GM19035 (cell line): ENCODE measurements at regions not wholly inside any gene's neighbourhood (a gene's known extent, or its start where the extent isn't known, plus 50 kb on each side); places are given as distances from the start of the nearest gene placed in this dataset.
A peak's percentile ranks its signal among the peaks of the same experiment; 100 is the strongest.

Experiments
- ATAC-seq: cut with Tn5 transposase; IDR thresholded peaks from one replicate; pipeline ENCODE4 v1.9.1; 2021; ENCODE audit not compliant: unreplicated experiment

DNA sequence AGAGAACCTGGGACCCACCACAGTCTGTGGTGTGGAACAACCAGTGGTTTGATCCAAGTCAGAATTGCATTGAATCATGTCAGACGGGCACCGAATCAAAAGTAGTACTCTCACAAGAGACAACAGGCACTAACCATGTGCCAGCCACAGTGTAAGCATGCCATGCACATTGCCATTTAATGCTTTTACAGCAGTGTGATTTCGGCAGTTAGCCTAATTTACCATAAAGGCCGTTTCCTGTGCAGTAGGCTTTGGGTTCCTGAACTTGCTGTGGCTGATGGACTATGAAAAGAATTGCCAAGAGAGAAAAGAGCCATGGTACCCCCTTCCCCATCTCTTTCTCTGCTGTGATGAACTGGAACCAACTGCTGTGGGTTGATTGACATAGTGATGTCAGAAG, 540.6 kb downstream of the EBF1 start:
- ATAC-seq, result no peak

DNA sequence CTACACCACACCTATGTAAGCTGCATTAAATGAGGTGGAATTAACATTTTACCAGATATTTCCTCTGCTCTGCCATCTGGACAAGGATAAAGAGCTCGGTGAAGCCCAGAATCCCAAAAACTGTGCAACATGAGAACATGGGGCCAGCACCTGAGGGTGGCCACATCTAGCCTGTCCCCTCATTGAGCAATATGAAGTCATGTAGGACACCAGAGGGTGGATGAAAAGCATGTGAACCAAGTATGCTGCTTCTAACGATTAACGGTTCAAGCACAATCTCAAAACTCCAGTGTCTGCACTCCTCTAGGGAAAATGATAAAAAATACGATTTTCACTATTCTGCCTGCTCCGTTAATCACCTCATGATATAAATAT, 545.8 kb downstream of the EBF1 start:
- no peak for ATAC-seq

DNA sequence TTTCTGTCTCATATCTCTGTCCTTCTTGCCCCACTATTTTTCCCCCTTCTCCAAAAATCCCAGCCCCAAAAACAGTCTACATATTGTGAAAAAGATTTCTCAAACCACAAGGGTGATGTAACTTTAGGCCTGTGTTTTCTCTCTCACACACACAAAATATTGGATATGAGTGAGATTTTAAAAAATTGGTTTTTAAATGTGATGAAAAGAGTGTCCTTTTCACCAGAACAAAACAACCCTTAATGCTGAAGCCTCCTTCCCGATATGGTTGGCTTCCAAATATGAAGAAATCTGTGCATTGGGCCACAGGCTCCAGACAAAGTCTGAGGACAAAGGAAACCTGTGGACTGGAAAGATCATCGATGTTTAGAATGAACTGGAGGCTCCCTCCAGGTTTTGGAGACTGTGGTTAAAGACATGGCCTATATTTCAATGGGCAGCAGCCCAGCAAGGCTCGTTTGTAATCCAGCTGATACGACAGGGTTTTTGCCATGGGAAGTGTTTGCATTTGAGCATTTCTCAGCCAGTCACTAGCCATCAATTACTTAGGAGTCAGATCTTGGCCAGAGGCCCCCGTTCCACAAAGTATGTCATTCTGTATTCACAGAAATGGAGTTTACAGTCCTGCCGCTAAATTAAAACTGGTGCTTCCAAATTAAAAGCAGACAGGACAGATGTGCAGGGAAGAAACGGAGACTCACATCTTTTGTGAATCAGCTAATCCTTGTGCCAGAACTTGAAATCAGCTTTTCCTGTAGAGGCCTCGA, 546.3 kb downstream of the EBF1 start:
- ATAC-seq, result no peak

DNA sequence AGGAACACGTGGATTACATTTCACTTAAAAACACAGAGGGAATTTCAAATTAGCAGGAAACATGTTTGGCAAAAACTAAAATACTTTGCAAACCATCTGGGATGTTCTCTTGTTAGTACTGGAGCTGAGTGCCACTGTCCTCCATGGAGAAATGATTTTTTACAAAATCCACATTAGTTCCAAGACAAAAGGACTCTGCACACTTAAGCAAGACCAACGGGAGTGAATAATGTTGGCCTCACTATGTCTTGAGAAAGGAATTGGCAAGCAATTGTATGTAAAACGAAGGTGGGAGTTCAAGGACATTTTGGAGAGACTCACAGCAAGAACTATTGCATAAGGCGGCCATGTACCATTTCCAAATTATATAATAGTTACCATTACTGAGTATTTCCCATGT, 547.5 kb downstream of the EBF1 start:
- no peak for ATAC-seq

DNA sequence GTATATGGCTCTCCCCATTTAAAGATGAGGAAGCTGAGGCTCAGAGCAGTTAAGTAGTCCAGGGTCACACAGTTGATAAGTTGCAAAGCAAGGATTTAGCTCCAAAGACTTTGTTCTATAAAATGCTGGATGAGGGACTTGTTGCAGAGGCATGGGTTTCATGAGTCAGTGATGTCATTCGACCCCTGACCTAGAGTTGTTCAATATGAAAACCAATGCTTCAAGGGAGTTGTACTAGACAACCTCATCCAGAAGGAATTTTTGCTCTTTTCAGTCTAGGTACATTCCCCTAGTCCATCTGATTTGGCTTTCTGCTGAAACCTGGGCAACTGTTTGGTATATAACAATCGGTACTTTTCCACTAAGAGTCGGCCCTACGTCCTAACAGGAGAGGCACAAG, 550.4 kb downstream of the EBF1 start:
- no peak for ATAC-seq

DNA sequence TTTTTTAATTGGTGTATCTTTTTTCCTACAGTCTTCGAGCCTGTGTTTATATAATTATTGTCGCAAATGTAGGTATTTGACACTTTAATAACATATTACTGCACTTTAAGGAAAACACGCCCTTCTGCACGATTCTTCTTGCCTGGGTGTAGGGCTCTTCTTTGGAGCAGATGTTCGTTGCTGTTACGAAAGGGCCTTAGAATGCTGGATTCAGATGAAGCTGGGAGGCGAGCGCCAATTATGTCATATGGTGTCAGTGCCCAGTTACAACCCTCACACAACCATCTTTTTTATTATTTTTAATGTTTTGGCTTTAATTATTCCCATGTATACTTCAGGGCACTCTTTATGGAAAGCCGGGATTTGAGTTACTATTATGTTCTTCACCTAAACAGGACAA, 553.0 kb downstream of the EBF1 start:
- ATAC-seq, result no peak

DNA sequence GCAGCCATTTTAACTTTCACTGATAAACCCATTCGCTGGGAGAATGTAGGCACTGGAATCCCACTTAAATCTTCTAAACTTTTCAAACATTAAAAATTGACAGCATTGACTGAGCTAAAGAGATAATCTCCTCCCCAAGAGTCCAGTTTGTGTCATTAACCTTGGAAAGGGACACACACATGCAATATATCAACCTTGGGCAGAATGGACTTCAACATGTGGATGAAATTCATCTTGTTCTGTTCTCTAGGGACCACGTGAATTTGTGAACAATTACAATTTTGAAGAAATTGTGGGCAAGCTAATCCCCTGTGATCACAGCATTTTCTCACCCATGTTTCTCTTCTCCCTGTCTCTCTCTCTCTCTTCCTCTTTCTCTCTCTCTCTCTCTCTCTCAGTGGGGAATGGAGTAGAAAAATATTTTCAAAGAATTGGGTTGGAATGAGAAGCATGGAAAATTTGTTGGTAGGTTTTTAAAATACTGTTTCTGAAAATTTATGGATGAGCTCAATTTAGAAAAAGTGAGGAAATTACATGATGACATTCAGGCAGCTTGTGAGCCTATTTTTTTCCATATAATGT, 553.7 kb downstream of the EBF1 start:
- no peak for ATAC-seq

DNA sequence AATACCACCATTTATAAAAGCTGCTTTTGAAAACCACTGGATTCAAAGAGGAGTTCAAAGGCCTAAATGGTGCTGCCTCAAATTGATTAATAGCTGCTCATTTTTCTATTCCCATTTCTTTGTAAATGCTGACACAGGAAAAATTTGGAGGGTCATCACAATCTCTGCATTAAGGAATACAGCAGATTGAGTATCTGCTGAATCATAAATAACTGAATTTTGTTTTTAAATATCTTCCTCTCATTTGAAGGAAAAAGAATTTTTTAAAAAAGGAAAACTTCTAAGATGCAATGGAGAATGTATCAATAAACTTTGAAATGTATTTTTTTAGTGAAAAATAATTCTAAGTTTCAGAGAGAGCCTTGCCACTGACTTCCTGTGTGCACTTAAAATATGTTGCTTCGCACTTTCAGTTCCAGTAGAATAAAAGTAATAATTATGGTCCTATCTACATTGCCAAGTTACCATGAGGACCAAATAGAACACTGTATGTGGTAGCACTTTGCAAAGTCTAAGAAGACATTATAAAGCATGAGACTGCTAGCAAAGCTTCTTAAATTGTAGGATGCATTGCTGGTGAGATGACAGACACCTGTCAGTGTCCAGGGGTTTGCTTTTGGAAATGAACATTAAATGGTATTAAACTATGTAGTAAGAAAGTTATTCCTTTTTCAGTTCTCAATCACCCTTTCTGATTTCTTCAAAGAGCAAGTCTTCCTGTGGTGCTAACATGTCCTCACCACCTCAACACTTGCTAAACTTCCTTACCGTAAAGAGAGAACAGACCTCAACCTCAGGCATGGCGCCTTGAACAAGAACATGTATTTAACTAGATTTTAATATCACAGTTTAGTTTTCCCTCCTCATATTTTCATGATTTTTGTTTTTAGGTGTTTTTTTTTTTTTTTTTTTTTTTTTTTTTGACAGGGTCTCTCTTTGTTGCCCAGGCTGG, 555.1 kb downstream of the EBF1 start:
- ATAC-seq, result no peak

DNA sequence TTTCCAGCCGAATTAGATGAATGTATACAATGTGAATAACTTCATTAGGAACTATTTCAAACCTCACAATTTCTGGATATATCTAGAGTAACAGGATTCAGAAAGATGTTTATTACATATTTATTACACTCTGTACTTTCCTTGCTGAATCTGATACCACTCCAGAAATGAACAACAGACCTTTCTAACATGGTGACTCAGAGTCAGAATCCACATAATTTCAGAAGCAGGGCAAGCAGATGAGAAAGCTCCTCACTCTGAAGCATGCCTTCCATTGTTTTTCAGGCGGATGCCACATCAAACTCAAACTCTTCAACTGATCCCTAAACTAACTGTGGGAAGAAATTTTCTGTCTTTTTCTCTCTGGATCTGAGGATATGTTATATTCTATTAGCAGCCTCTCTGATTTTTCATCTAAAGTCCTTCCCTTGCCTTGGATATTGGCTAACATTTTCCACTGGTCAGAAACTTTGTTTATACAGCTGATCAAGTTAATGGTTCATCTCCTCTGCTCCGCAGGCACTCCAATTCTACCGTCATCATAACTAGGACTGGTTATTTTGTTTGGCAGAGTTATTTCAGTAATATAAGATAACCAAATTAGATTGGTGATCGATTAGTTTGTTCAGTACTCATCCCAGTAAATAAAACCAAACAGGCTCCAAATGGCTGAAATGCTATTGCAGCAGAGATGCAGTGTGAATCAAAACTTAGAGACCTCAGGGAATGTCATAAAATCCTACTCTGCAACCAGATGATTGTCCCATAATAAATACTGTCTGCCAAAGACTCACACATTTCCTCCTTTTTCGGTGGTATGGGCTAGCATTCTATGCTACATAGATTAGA, 556.0 kb downstream of the EBF1 start:
- no peak for ATAC-seq

DNA sequence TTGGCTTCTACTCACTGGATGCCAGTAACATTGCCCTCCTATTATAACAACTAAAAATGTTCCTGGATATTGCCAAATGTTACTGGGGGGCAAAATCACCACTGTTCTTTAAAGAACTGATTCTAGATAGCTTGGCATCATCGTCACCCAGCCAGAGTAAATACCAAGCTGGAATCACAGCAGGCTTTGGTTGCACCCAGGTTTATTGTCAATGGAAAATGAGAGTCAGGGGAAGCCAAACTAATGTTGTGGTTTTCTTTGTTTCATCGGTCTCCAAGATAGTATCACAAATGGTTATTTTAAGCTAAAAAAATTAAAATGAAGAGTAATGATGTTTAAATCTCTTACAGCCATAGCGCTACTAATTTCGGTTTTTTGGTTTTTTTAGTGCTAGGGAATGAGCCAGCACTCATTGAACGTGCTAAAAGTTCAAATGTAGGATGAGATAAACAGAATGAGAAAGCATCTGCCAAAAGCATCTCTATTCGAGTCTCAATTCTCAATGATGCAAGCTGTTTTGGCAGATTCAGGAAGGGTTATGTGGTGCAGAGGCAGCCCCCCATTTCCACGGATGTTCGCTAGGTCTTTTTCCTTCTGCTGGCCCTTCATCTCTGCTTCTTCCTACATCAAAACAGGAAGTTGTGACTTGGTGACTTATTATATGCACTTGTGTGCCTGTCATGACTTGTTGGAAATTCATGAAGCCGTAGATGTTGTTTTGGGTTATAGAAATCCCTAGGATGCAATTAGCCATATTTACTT, 558.0 kb downstream of the EBF1 start:
- ATAC-seq, result no peak

DNA sequence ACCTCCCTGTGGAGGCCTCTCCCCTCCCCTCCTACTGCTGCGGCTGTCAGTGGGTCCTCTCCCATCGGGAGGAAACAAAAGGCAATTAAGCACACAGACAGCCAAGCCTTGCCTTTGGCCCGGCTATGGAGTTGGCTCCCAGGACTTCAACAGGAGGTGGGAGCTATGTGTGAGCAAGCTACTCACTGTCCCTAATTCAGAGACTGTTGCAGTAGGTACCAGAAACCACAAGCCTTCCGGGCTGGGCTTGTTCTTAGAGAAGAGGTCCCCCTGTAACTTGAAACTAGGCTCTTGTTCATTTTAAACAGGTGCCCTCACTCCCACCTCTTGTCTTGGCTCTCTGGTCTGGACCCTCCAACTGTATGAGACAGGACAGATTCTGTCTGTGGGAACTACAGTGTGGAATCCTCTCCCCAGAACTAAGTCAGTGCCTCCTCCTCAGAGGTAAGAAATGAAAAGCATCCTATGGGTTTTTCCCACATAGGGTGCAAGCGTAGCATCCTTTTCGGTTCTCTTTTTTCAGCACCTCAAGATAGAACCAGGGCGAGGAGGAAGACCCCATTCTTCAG, 561.1 kb downstream of the EBF1 start:
- peak; percentile 77 for ATAC-seq

DNA sequence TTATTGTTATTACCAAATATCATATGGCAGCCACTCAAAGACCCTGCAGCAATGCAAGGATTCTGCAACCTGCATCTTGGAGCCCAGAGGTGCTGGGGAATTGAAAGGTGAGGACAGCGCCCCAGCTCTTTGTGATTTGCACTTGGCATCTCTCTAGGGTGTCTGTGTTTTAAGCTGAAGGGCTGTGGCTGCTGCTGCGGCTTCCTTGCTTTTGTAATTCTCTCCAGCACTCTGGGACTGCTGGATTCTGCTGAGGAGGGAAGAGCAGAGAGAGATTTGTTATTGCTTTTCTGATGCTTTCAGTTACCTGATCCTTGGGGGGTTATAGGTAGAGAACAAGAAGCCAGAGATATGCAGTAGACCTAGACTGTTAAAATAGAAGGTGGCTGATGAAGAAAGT, 562.4 kb downstream of the EBF1 start:
- no peak for ATAC-seq

DNA sequence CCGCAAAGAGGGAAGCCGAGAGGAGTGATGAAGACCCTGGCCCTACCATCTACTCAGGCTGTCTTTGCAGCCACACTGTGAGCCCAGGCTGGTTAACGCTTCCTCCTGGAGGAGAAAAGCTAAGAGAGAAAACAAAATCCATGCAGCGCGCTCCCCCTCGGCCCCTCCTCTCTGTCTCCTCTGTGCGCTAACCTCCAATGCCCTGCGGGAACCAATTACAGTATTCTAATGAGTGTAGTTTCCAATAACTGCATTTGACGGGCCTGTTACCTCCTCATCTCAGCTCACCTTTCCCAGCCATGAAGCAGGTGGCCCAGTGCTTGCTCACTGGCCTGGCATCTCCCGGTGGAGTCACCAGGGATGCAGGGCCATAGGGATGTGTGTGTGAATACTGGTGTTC, 565.5 kb downstream of the EBF1 start:
- no peak for ATAC-seq

DNA sequence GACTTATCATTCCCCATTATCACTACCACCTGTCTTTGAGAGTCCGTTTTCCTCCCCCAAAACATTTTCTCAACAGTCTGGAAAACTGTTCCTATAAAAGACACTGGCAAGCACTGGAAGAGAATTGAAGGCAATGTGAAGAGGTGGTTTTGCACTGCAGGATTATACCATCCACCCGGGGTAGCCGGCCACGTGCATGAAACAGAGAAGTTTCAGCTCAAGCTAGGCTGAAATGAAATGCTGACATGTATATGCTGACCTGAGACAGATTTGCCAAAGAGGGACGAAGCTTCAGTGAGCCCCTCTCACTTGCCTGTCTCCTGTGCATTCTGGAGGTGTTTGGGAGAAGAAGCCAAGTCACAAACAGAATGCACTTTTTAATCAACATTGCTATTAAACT, 567.0 kb downstream of the EBF1 start:
- ATAC-seq, result no peak

DNA sequence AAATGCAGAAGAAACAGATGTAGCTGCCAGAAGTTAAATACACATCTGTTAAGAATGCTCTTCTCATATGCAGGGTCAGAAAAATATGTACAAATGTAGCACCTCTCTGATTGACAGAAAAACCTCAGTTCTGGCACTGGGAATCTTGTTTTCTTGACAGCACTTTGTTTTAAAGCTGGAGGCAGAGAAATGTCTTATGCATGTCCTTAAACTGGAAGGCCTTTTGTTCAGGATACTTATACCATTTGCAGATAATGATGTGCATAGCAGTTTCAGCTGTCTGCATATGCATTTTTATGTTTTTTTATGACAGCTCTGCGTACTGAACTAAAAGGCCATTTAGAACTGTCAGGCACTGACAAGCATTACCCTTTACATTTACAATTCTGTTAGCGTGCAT, 567.9 kb downstream of the EBF1 start:
- no peak for ATAC-seq

DNA sequence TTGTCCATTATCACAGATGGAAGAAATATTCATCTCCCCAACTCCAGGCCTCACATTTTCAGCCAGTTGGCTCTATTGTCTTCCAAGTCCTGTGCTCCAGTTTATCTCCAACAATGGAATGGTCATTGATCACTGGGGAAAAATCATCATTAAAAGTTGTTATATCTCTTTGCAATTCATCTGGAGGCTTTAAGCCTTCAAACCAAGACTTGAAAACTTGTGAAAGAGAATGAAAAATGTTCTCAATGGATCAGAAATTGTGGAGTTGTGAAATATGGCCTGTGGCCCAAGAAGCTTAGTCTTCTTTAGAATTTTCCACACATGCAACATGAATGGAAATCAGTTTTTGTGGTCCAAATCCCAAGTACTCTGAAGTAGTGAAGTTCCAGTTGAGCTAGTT, 569.6 kb downstream of the EBF1 start:
- no peak for ATAC-seq

DNA sequence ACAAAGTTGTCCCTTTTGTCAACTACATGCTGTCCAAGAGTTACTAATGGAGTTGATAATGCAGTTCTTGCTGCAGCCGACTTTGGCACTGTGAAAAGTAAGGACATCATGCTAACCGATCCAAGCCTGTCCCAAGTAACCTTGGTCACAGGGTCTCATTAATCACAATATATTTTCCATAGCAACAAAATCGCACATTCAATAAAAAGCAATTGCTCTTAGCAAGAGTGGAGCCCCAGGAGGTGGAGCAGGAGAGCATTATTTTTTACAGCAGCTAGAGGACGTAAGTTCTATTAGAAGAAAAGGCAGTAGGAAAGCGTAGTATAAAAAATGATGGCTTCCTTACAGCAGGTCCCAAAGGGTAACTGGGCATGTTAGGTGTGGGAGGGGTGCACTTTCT, 570.3 kb downstream of the EBF1 start:
- ATAC-seq, result no peak

DNA sequence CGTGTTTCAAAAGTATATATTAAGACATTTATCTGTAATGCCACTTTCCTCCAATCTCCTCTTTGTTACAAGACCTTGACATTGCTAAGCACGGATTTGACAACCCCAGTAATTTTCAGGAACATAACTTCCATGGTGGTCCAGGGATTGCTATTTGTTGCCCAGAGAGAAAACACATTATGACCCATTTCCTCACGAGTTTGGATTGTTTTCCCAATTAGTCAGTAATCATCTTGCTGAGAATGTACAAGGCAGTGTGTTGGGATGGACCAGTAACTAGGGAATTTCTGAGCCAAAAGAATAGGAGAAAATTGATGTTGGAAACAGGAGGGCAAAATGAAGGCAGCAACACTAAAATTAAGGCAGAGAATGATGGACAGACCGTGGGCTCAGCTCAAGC, 574.1 kb downstream of the EBF1 start:
- ATAC-seq, result no peak

DNA sequence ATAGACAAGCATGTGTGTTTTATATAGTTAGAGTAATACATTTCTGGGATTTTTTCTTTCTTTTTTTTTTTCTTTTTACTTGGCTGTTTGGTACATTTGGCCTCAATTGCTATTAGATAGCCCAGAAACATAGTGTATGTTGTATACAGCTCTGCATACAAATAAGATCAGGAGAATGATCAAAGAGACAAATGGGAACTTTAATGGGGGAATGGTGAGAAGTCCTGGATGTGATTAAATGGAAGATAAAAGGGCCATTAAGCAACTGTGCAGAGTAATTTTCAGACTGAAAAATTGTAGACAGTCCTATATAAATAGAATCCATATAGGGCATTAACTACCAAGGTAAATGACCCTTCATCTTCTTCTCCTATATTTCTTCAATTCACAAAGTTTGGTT, 575.6 kb downstream of the EBF1 start:
- no peak for ATAC-seq

DNA sequence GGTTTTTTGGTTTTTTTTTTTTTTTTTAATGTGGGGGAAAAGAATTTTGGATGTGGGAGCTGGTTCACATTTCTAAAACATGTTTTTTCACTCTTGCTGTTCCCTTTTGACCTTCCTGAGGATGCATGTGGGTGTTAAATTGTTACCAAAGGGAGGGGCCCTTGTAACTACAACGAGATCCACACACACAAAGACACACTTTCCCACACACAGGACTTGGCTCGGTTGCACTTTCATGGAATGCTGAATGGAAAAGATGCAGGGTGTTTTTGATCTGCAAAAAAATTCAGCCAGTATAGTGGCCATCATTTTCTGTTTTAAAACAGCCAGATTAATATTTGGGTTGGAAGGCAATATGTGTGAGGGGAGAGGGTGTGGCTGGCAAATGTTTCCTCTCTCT, 576.9 kb downstream of the EBF1 start:
- no peak for ATAC-seq
